ENCODE measurements at regions not wholly inside any gene's neighbourhood (a gene's known extent, or its start where the extent isn't known, plus 50 kb on each side); places are given as distances from the start of the nearest gene placed in this dataset.

GRCh38 chr5:152137063-152137462 lies 212.4 kb upstream of the GLRA1 start:
- Histone ChIP-seq H3K9me3 (no peaks in the 10 kb centered on the region), H3K27me3 (no peaks in the 10 kb centered on the region), H3K4me1 (no peaks in the 10 kb centered on the region), H3K36me3 (no peaks in the 10 kb centered on the region), H3K27ac (no peak overlapping the region), H3K4me3 (no peak overlapping the region)
- DNase-seq (ENCODE audit: extremely low spot score in 2 of 2) = no peak
- TF ChIP-seq POLR2A (IDR thresholded peaks at IDR 0.05) (no peak), POLR2AphosphoS5 (IDR thresholded peaks at IDR 0.05; ENCODE audit: insufficient read depth in 1 of 2, low read depth in 1 of 2) (no peak)
- TF ChIP-seq, protein P1, sequence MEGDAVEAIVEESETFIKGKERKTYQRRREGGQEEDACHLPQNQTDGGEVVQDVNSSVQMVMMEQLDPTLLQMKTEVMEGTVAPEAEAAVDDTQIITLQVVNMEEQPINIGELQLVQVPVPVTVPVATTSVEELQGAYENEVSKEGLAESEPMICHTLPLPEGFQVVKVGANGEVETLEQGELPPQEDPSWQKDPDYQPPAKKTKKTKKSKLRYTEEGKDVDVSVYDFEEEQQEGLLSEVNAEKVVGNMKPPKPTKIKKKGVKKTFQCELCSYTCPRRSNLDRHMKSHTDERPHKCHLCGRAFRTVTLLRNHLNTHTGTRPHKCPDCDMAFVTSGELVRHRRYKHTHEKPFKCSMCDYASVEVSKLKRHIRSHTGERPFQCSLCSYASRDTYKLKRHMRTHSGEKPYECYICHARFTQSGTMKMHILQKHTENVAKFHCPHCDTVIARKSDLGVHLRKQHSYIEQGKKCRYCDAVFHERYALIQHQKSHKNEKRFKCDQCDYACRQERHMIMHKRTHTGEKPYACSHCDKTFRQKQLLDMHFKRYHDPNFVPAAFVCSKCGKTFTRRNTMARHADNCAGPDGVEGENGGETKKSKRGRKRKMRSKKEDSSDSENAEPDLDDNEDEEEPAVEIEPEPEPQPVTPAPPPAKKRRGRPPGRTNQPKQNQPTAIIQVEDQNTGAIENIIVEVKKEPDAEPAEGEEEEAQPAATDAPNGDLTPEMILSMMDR (IDR thresholded peaks at IDR 0.05) = no peak
- intact Hi-C loops (cut with DNase I) = no loop called here

GRCh38 chr5:152136321-152136720 lies 211.7 kb upstream of the GLRA1 start:
- no peak for TF ChIP-seq POLR2A (IDR thresholded peaks at IDR 0.05)
- intact Hi-C loops (cut with DNase I) = no loop called here
- Histone ChIP-seq H3K36me3 (no peaks in the 10 kb centered on the region), H3K4me3 (no peak overlapping the region), H3K9me3 (no peaks in the 10 kb centered on the region), H3K27ac (no peak overlapping the region), H3K27me3 (no peaks in the 10 kb centered on the region), H3K4me1 (no peaks in the 10 kb centered on the region)
- DNase-seq (ENCODE audit: extremely low spot score in 2 of 2) = no peak

GRCh38 chr5:152135827-152136226 lies 211.2 kb upstream of the GLRA1 start:
- TF ChIP-seq POLR2AphosphoS5 (IDR thresholded peaks at IDR 0.05; ENCODE audit: insufficient read depth in 1 of 2, low read depth in 1 of 2) (no peak), POLR2A (IDR thresholded peaks at IDR 0.05) (no peak)
- TF ChIP-seq, protein P1 (IDR thresholded peaks at IDR 0.05) = no peak
- no peaks in the 10 kb centered on the region for H3K9me3 ChIP-seq
- H3K36me3 ChIP-seq = no peaks in the 10 kb centered on the region
- no peak overlapping the region for H3K27ac ChIP-seq
- H3K4me3 ChIP-seq = no peak overlapping the region
- H3K27me3 ChIP-seq = no peaks in the 10 kb centered on the region
- no peak for DNase-seq (ENCODE audit: extremely low spot score in 2 of 2)
- intact Hi-C loops (cut with DNase I) = no loop called here
- H3K4me1 ChIP-seq = no peaks in the 10 kb centered on the region

DNA sequence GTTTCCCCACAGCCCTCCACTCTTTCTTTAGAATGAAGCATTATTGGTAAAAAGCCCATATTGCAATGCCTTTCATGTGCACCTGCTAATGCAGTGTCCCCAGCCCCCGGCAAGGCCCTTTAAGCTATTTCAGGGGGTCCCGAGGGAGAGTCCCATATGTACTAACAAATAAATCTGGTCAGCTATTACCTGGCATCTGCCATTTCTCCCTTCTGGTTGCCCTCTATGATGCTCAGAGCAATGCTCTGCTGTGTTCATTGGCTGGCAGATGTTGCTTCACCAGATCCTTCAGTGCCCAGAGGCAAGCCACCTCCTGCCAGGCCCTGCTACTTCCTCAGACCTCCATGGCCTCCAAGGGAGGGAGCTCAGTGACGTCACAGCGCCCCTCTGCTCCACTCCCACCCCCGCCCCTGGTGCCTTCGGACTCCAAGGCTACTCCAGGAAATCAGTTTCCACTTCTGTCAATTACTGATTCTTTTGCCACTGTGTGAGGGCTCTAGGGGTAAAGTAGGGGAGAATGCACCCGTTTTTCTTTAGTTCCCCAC lies 201.1 kb upstream of the GLRA1 start:
- Histone ChIP-seq H3K4me3 (no peak overlapping the region), H3K36me3 (no peaks in the 10 kb centered on the region), H3K27ac (no peak overlapping the region), H3K4me1 (no peaks in the 10 kb centered on the region), H3K27me3 (no peaks in the 10 kb centered on the region), H3K9me3 (no peaks in the 10 kb centered on the region)
- TF ChIP-seq, protein P1 (IDR thresholded peaks at IDR 0.05) = no peak
- TF ChIP-seq POLR2AphosphoS5 (IDR thresholded peaks at IDR 0.05; ENCODE audit: insufficient read depth in 1 of 2, low read depth in 1 of 2) (no peak), POLR2A (IDR thresholded peaks at IDR 0.05) (no peak)
- intact Hi-C loops (cut with DNase I) = no loop called here
- no peak for DNase-seq (ENCODE audit: extremely low spot score in 2 of 2)

DNA sequence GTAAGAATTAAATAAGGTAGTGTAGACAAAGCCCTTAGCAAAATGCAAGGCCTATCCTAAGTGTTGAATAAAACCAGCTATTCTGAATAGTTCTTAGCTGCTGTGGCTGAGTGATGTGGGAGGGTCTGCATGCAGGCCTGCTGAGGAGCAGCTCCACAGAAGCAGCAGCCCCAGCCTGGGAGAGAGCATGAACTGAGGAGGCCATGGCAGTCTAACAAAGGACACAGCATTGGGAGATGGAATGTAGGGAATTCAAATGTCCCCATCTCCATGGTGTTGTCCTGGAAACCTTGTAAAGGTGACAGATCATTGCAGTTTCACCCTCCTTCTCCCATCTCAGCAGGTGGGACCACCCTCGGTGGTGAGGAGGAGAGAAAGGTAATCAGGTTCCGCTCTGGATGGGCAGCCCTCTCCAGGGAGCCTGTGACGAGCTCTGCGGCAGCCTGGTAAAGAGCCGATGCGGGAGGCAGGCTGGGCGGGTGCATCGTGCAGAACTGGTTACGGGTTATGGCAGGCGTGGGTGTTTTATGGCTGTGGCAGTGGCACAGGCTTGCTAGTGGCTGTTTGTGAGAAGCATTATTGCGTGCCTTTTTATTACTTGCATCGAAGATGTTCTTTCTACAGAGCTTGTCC lies 199.9 kb upstream of the GLRA1 start:
- Histone ChIP-seq H3K4me3 (no peak overlapping the region), H3K27me3 (no peaks in the 10 kb centered on the region), H3K9me3 (no peaks in the 10 kb centered on the region), H3K4me1 (no peaks in the 10 kb centered on the region), H3K36me3 (no peaks in the 10 kb centered on the region), H3K27ac (no peak overlapping the region)
- DNase-seq (ENCODE audit: extremely low spot score in 2 of 2) = no peak
- TF ChIP-seq, protein P1 (IDR thresholded peaks at IDR 0.05) = no peak
- TF ChIP-seq POLR2AphosphoS5 (IDR thresholded peaks at IDR 0.05; ENCODE audit: insufficient read depth in 1 of 2, low read depth in 1 of 2) (no peak), POLR2A (IDR thresholded peaks at IDR 0.05) (no peak)
- intact Hi-C loops (cut with DNase I) = no loop called here

Measured in vagina (tissue), 2 donors.